Tibial artery (tissue), 4 donors: ENCODE measurements at regions not wholly inside any gene's neighbourhood (a gene's known extent, or its start where the extent isn't known, plus 50 kb on each side); places are given as distances from the start of the nearest gene placed in this dataset.

Source experiments
- DNase-seq, 2 donors: peaks; one replicate each; pipeline ENCODE4 v3.0.0-alpha.2; 2019
- H3K27ac ChIP-seq, 2 donors: fragments of 200-600 bp; sonication (generic) in 1 of 2; 1 replicate in 1 of 2; 2 replicates in 1 of 2; pipeline ENCODE4 v1.5.1; 2018 to 2019; ENCODE audit warnings: mild to moderate bottlenecking in 1 of 2
- H3K27me3 ChIP-seq, 2 donors: fragments of 200-600 bp; sonication (generic) in 1 of 2; one replicate each; pipeline versions ENCODE4 v1.5.1 to v1.6.0; 2016 to 2019
- H3K36me3 ChIP-seq, 3 donors: fragments of 200-600 bp; sonication (generic) in 2 of 3; one replicate each; pipeline ENCODE4 v1.5.1; 2016 to 2019; ENCODE audit warnings: mild to moderate bottlenecking in 2 of 3
- H3K4me1 ChIP-seq, 4 donors: fragments of 200-600 bp; sonication (generic) in 2 of 4; 1 replicate in 3 of 4; 2 replicates in 1 of 4; pipeline ENCODE4 v1.5.1; 2016 to 2019
- H3K4me3 ChIP-seq, 2 donors: fragments of 200-600 bp; sonication (generic) in 1 of 2; 1 replicate in 1 of 2; 2 replicates in 1 of 2; pipeline ENCODE4 v1.5.1; 2018 to 2019; ENCODE audit warnings: mild to moderate bottlenecking in 2 of 2
- H3K9me3 ChIP-seq, 3 donors: fragments of 200-600 bp; sonication (generic) in 1 of 3; one replicate each; pipeline ENCODE4 v1.5.1; 2016 to 2019
- CTCF ChIP-seq, 2 experiments: fragments of 200-600 bp in 1 of 2; fragments of 450-650 bp in 1 of 2; IDR thresholded peaks; one replicate each; pipeline ENCODE4 v1.5.1; 2017 to 2019; ENCODE audit warnings: antibody characterized with exemption in 2 of 2, mild to moderate bottlenecking in 1 of 2, moderate library complexity in 1 of 2
- intact Hi-C: fragments of 100-400 bp; cut with DNase I; formaldehyde crosslinking; loops from one replicate; pipeline ENCODE4 v1.15.0; 2023; ENCODE audit warnings: low total_unique reads

- H3K36me3 ChIP-seq: peaks cover 0 to 7% (median 0%) of the 10 kb centered on the region in 3 donors
- no peak overlapping the region for H3K4me3 ChIP-seq
- H3K4me1 ChIP-seq: no peaks in the 10 kb centered on the region
- no peak overlapping the region for H3K27ac ChIP-seq
- no peaks in the 10 kb centered on the region for H3K27me3 ChIP-seq
- no peak for DNase-seq
- peaks cover 0 to 6% (median 0%) of the 10 kb centered on the region in 3 donors for H3K9me3 ChIP-seq
- intact Hi-C loops: no loop called here
- no peak for TF ChIP-seq CTCF (IDR thresholded peaks at IDR 0.05)
Observed at GRCh38 chr6:77361018-77361417, 102.3 kb downstream of the HTR1B start.

GRCh38 chr6:77356821-77357220 is 106.5 kb downstream of the HTR1B start:
- H3K27ac ChIP-seq: no peak overlapping the region
- H3K4me3 ChIP-seq: no peak overlapping the region
- intact Hi-C loops: no loop called here
- H3K27me3 ChIP-seq: no peaks in the 10 kb centered on the region
- no peaks in the 10 kb centered on the region for H3K4me1 ChIP-seq
- TF ChIP-seq CTCF (IDR thresholded peaks at IDR 0.05): no peak
- H3K36me3 ChIP-seq: peaks cover 0 to 2% (median 0%) of the 10 kb centered on the region in 3 donors
- H3K9me3 ChIP-seq: no peaks in the 10 kb centered on the region
- DNase-seq: no peak

GRCh38 chr6:77354581-77354980 is 108.7 kb downstream of the HTR1B start:
- DNase-seq: no peak
- H3K27ac ChIP-seq: no peak overlapping the region
- no peak overlapping the region for H3K4me3 ChIP-seq
- H3K9me3 ChIP-seq: no peaks in the 10 kb centered on the region
- H3K27me3 ChIP-seq: no peaks in the 10 kb centered on the region
- H3K4me1 ChIP-seq: no peaks in the 10 kb centered on the region
- no peaks in the 10 kb centered on the region for H3K36me3 ChIP-seq
- intact Hi-C loops: no loop called here
- no peak for TF ChIP-seq CTCF (IDR thresholded peaks at IDR 0.05)

- TF ChIP-seq CTCF (IDR thresholded peaks at IDR 0.05): no peak
- DNase-seq: no peak
- H3K27ac ChIP-seq: no peak overlapping the region
- H3K36me3 ChIP-seq: no peaks in the 10 kb centered on the region
- H3K9me3 ChIP-seq: no peaks in the 10 kb centered on the region
- intact Hi-C loops: no loop called here
- H3K4me3 ChIP-seq: no peak overlapping the region
- H3K27me3 ChIP-seq: no peaks in the 10 kb centered on the region
- H3K4me1 ChIP-seq: no peaks in the 10 kb centered on the region
Observed at GRCh38 chr6:77353129-77353528, 110.2 kb downstream of the HTR1B start.

- DNase-seq: no peak
- H3K4me1 ChIP-seq: peaks cover 0 to 27% (median 6%) of the 10 kb centered on the region in 4 donors
- no peaks in the 10 kb centered on the region for H3K36me3 ChIP-seq
- H3K27me3 ChIP-seq: no peaks in the 10 kb centered on the region
- H3K4me3 ChIP-seq: no peak overlapping the region
- no peaks in the 10 kb centered on the region for H3K9me3 ChIP-seq
- H3K27ac ChIP-seq: no peak overlapping the region
- TF ChIP-seq CTCF (IDR thresholded peaks at IDR 0.05): no peak
- intact Hi-C loops: no loop called here
Observed at GRCh38 chr6:77341058-77341986, 122.0 kb downstream of the HTR1B start.
